ENCODE measurements at regions not wholly inside any gene's neighbourhood (a gene's known extent, or its start where the extent isn't known, plus 50 kb on each side); places are given as distances from the start of the nearest gene placed in this dataset.

DNA sequence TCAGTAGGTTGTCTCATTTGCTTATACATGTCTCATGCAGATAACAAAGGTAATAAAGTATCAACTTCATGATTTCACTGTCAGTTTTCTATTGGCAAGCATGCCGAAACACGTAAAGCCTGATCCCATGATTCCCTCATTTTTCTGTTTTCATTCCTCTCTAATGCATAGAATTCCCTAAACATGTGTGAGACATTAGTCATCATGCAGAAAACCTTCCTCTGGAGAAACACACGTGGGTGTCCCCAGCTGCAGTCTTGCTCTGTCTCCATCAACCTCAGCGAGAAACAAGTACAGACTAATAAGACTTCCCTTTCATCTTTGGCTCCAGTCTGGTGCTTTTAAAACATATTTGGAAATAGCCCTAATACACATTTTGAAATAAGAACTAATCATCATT lies 432.7 kb upstream of the VSTM2A start:
- no peak for TF ChIP-seq EZH2phosphoT487 (IDR thresholded peaks at IDR 0.05; ENCODE audit: borderline replicate concordance, low read length)
- no peak for TF ChIP-seq CTCF (conservative IDR thresholded peaks at IDR 0.05; ENCODE audit: low read depth, low read length)
- TF ChIP-seq EZH2 (IDR thresholded peaks at IDR 0.05; ENCODE audit: low read length, unreplicated experiment), result no peak
